Testis (tissue), 2 donors: ENCODE measurements at regions not wholly inside any gene's neighbourhood (a gene's known extent, or its start where the extent isn't known, plus 50 kb on each side); places are given as distances from the start of the nearest gene placed in this dataset.

ENCODE experiments used
- DNase-seq: peaks from one replicate; pipeline ENCODE4 v3.0.0-alpha.2; 2019
- H3K27ac ChIP-seq, 2 donors: fragments of 200-600 bp; sonication (generic); one replicate each; pipeline ENCODE4 v1.5.1; 2019
- H3K27me3 ChIP-seq: fragments of 200-600 bp; sonication (generic); one replicate; pipeline ENCODE4 v1.5.1; 2019
- H3K36me3 ChIP-seq: fragments of 200-600 bp; sonication (generic); one replicate; pipeline ENCODE4 v1.5.1; 2017; ENCODE audit warnings: low read depth; ENCODE audit errors: missing control alignments
- H3K4me1 ChIP-seq: fragments of 200-600 bp; sonication (generic); one replicate; pipeline ENCODE4 v1.5.1; 2019
- H3K4me3 ChIP-seq, 2 donors: fragments of 200-600 bp; sonication (generic); one replicate each; pipeline ENCODE4 v1.5.1; 2017 to 2019
- H3K9me3 ChIP-seq: fragments of 200-600 bp; sonication (generic); one replicate; pipeline ENCODE4 v1.5.1; 2017
- POLR2A ChIP-seq: fragments of 450-650 bp; IDR thresholded peaks from one replicate; pipeline ENCODE4 v1.6.1; 2017; ENCODE audit warnings: antibody characterized with exemption, mild to moderate bottlenecking, moderate library complexity
- WGBS, 2 donors: methylation state at CpG; one replicate each; pipeline ENCODE4 v1.1.5; 2018; 5-methylcytosine and 5-hydroxymethylcytosine counted together
- intact Hi-C: fragments of 100-400 bp; cut with DNase I; formaldehyde crosslinking; loops from one replicate; pipeline ENCODE4 v1.15.1; 2023; ENCODE audit warnings: low total_unique reads
- TF ChIP-seq, protein P1 (sequence below), 3 experiments: fragments of 450-650 bp in 2 of 3; fragments of 200-600 bp in 1 of 3; sonication (generic) in 1 of 3; IDR thresholded peaks; one replicate each; pipeline ENCODE4 v1.5.1; 2016 to 2019; ENCODE audit warnings: antibody characterized with exemption in 3 of 3, mild to moderate bottlenecking in 2 of 3, moderate library complexity in 1 of 3

DNA sequence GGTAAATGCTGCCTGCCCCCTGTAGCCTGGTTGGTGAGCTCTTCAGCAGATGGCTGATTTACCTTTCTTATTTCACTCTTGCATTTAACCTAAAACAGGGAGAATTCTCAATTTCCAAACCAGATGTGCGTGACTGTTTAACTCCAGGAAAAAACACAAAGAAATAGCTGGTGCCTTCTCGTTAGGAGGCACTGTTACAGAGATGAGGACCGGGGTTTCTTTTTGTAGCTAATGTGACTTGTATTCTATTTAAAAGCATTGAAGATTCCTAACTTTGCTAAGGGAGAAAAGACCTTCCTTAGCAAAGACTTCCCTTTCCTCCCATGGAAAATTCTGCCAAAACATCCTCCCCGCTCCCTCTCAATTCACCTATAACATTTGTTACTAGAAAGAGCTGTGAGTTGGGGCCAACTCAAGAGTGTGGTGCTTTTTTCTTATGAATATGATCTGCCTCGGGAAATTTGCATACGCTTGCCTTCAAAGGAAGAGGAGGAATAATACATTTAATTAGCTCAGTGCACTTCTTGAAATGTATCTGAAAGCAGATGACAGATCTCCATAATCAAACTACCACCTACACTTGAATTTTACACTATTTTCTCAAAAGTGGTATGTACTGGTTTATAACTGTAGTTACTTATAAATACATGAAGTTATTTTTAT lies 102.0 kb upstream of the ARID2 start:
- no peak overlapping the region for H3K4me3 ChIP-seq

DNA sequence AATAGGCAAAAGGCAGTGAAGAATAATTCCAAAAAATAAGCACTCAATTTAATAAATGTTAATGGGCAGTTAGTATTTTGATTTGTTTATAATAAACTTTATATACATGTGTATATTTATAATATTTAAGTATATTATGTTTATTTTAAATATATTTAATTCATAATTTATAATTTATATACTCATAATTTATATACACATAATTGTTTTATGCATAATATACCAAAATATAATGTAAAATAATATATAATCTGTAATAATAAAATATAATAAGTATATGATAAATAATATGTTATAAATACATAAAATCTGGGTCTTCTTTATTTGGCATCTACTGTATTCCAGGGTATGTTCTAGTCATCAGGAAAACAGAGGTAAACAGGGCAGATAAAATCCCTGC lies 100.2 kb upstream of the ARID2 start:
- Histone ChIP-seq H3K4me3 (no peak overlapping the region), H3K4me1 (no peaks in the 10 kb centered on the region), H3K27ac (no peak overlapping the region), H3K36me3 (no peaks in the 10 kb centered on the region), H3K27me3 (no peaks in the 10 kb centered on the region), H3K9me3 (no peaks in the 10 kb centered on the region)
- TF ChIP-seq, protein P1, sequence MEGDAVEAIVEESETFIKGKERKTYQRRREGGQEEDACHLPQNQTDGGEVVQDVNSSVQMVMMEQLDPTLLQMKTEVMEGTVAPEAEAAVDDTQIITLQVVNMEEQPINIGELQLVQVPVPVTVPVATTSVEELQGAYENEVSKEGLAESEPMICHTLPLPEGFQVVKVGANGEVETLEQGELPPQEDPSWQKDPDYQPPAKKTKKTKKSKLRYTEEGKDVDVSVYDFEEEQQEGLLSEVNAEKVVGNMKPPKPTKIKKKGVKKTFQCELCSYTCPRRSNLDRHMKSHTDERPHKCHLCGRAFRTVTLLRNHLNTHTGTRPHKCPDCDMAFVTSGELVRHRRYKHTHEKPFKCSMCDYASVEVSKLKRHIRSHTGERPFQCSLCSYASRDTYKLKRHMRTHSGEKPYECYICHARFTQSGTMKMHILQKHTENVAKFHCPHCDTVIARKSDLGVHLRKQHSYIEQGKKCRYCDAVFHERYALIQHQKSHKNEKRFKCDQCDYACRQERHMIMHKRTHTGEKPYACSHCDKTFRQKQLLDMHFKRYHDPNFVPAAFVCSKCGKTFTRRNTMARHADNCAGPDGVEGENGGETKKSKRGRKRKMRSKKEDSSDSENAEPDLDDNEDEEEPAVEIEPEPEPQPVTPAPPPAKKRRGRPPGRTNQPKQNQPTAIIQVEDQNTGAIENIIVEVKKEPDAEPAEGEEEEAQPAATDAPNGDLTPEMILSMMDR (IDR thresholded peaks at IDR 0.05), result no peak
- no peak for TF ChIP-seq POLR2A
- no peak for DNase-seq
- intact Hi-C loops, result no loop called here

More for the DNA sequence above, 102.0 kb upstream of the ARID2 start:
- H3K27me3 ChIP-seq, result no peaks in the 10 kb centered on the region
- no peak overlapping the region for H3K27ac ChIP-seq
- no peaks in the 10 kb centered on the region for H3K4me1 ChIP-seq
- TF ChIP-seq, protein P1 (IDR thresholded peaks at IDR 0.05), result no peak
- no peaks in the 10 kb centered on the region for H3K9me3 ChIP-seq
- intact Hi-C loops, result no loop called here
- 77 to 82% methylated on average over 6 of the region's 6 CpGs for WGBS, 2 donors
- no peaks in the 10 kb centered on the region for H3K36me3 ChIP-seq
- DNase-seq, result no peak

DNA sequence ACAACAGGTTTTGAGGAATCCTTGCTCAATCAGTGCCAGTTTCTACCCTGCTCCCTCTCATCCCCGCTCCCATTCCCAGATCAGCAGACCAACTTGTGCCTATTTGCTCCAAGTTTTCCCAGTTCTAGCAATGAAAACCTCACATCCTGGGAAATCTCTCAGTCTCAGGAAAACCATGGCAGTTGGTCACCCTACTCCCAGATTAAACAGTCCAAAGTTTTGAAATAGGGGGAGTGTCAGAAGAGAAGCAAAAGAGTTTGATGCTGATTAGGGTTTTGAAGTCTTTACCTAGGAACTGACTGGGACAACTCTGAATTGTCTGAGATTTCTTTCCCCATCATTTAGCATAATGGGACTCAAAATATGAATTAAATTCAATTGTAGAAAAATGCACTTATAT lies 95.8 kb upstream of the ARID2 start:
- DNase-seq, result no peak
- Histone ChIP-seq H3K9me3 (no peaks in the 10 kb centered on the region), H3K4me3 (no peak overlapping the region), H3K27ac (no peak overlapping the region), H3K4me1 (no peaks in the 10 kb centered on the region), H3K36me3 (no peaks in the 10 kb centered on the region), H3K27me3 (no peaks in the 10 kb centered on the region)
- intact Hi-C loops, result no loop called here
- TF ChIP-seq, protein P1 (IDR thresholded peaks at IDR 0.05), result no peak
- no peak for TF ChIP-seq POLR2A
- 73 to 97% methylated on average over 1 of the region's 1 CpG for WGBS, 2 donors

DNA sequence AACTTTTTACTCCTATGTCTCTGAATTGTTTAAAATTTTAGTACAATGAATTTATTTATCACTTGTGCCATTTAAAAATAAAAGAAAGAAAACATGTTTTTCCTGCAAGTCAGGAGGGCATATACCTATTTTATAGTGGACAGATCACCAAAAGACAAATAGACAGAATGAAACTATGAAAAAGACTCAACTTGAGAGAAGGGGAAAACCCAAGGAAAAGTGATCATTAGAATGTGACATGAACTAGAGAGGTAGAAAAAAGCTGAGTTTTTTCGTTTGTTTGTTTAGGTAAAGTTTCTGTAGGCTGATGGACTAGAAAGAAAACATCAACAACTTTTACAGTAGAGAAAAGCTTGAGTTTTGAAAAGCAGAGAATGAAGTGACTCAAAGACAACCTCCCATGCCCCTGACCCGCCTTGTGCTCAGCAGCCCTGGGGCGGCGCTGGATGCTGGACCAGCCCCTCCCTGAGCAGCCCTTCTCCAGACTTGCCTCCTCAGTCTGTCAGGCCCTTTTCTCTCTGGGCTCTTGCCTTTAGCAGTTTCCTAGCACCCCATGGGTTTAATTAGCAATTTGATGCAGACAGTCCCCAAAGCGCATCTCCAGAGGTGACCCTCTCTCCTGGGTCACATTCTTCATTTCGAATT lies 95.1 kb upstream of the ARID2 start:
- no peak overlapping the region for H3K4me3 ChIP-seq
- H3K36me3 ChIP-seq, result no peaks in the 10 kb centered on the region
- TF ChIP-seq, protein P1 (IDR thresholded peaks at IDR 0.05), result no peak
- TF ChIP-seq POLR2A, result no peak
- no peaks in the 10 kb centered on the region for H3K9me3 ChIP-seq
- no peak for DNase-seq
- H3K27ac ChIP-seq, result no peak overlapping the region
- WGBS, 2 donors, result 88 to 89% methylated on average over 6 of the region's 6 CpGs
- intact Hi-C loops, result no loop called here
- no peaks in the 10 kb centered on the region for H3K27me3 ChIP-seq
- H3K4me1 ChIP-seq, result no peaks in the 10 kb centered on the region

DNA sequence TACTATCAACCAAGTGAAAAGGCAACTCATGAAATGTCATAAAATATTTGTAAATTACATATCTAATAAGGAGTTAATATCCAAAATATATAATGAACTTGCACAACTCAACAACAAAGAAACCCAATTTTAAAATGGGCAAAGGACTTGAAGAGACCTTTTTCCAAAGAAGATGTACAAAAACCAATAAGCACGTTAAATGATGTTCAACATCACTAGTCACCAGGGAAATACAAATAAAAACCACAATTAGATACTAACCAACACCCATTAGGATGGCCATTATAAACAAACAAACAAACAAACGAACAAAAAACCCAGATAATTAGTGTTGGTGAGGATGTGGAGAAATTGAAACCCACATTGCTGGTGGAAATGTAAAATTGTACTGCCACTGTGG lies 92.3 kb upstream of the ARID2 start:
- WGBS, 2 donors, result 90 to 94% methylated on average over 2 of the region's 2 CpGs
- Histone ChIP-seq H3K4me3 (no peak overlapping the region), H3K27ac (no peak overlapping the region), H3K9me3 (no peaks in the 10 kb centered on the region), H3K27me3 (no peaks in the 10 kb centered on the region), H3K36me3 (no peaks in the 10 kb centered on the region), H3K4me1 (no peaks in the 10 kb centered on the region)
- DNase-seq, result no peak
- intact Hi-C loops, result no loop called here
- TF ChIP-seq, protein P1 (IDR thresholded peaks at IDR 0.05), result no peak
- no peak for TF ChIP-seq POLR2A
